AG09309 (cell line): ENCODE measurements at regions not wholly inside any gene's neighbourhood (a gene's known extent, or its start where the extent isn't known, plus 50 kb on each side); places are given as distances from the start of the nearest gene placed in this dataset.
"Not testable (repeated sequence)": the region's sequence is repeated elsewhere in the genome, so short reads cannot be mapped to it uniquely, and the experiment has no call there.

ENCODE experiments used
- DNase-seq: peaks from one replicate; pipeline ENCODE4 v3.0.0-alpha.2; 2010; ENCODE audit warnings: low read depth
- H3K4me3 ChIP-seq: 2 replicates; pipeline ENCODE4 v1.5.1; 2011; ENCODE audit warnings: mild to moderate bottlenecking, low read depth, low read length, moderate library complexity; ENCODE audit not compliant: control insufficient read depth
- CTCF ChIP-seq: IDR thresholded peaks from 2 replicates; pipeline ENCODE4 v1.5.1; 2011; ENCODE audit warnings: mild to moderate bottlenecking, low read depth, low read length, inconsistent platforms; ENCODE audit not compliant: insufficient read depth, control insufficient read depth; ENCODE audit errors: missing control alignments

GRCh38 chr7:50923476-50923875, 140.8 kb upstream of the GRB10 start:
- TF ChIP-seq CTCF = no peak
- DNase-seq = no peak
- H3K4me3 ChIP-seq = no peak overlapping the region

- no peak overlapping the region for H3K4me3 ChIP-seq
- TF ChIP-seq CTCF = no peak
- DNase-seq = no peak
Measured at GRCh38 chr7:50921114-50921813, 138.6 kb upstream of the GRB10 start.

GRCh38 chr7:50920031-50920635, 137.4 kb upstream of the GRB10 start:
- no peak for DNase-seq
- TF ChIP-seq CTCF = no peak
- no peak overlapping the region for H3K4me3 ChIP-seq

- TF ChIP-seq CTCF = no peak
- H3K4me3 ChIP-seq = no peak overlapping the region
- DNase-seq = no peak
Measured at GRCh38 chr7:50915621-50916020, 132.9 kb upstream of the GRB10 start.

GRCh38 chr7:50914460-50914859, 131.8 kb upstream of the GRB10 start:
- H3K4me3 ChIP-seq = no peak overlapping the region
- TF ChIP-seq CTCF = no peak
- no peak for DNase-seq

- H3K4me3 ChIP-seq = no peak overlapping the region
- no peak for TF ChIP-seq CTCF
- DNase-seq = no peak
Measured at GRCh38 chr7:50908628-50909290, 126.1 kb upstream of the GRB10 start.

GRCh38 chr7:50898604-50899477, 116.1 kb upstream of the GRB10 start:
- not testable (repeated sequence) for H3K4me3 ChIP-seq, DNase-seq

- H3K4me3 ChIP-seq, DNase-seq: not testable (repeated sequence)
Measured at GRCh38 chr7:50887061-50887460, 104.4 kb upstream of the GRB10 start.
